ENCODE measurements at regions not wholly inside any gene's neighbourhood (a gene's known extent, or its start where the extent isn't known, plus 50 kb on each side); places are given as distances from the start of the nearest gene placed in this dataset.

DNA sequence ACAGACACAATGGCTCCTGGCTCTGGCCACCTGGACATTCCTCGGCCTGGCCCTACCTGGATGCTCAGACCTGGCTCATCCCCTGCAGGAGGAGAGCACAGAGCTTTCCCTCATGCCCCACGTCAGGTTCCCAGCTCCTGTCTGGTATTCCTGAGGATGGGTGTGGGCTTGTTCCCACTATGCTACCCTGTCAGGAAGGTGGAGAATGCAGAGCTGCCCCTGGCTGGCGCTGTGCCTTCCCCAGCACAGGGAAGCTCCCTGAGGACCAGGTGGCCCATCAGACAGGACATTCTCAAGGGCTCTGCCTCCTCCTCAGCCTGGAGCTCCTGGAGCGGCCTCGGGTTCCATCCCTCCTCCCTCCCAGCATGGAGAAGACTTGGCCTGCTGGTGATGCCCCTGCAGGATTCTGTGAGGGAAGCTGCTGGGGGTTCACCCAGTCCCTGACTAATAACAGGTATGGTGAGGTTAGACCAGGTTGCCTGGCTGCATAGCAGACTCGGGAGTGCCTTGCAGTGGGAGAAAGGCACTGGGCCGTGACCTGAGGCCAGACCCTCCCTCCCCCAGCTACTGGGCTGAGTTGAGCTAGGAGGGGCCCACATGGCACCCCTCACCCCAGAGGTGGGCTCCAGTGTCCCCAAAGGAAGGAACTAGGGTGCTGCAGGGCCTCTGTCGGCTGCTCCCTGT is 156.0 kb upstream of the MLN start:
- H3K36me3 ChIP-seq, result no peaks in the 10 kb centered on the region
- no peak for ATAC-seq
- TF ChIP-seq, protein P1, sequence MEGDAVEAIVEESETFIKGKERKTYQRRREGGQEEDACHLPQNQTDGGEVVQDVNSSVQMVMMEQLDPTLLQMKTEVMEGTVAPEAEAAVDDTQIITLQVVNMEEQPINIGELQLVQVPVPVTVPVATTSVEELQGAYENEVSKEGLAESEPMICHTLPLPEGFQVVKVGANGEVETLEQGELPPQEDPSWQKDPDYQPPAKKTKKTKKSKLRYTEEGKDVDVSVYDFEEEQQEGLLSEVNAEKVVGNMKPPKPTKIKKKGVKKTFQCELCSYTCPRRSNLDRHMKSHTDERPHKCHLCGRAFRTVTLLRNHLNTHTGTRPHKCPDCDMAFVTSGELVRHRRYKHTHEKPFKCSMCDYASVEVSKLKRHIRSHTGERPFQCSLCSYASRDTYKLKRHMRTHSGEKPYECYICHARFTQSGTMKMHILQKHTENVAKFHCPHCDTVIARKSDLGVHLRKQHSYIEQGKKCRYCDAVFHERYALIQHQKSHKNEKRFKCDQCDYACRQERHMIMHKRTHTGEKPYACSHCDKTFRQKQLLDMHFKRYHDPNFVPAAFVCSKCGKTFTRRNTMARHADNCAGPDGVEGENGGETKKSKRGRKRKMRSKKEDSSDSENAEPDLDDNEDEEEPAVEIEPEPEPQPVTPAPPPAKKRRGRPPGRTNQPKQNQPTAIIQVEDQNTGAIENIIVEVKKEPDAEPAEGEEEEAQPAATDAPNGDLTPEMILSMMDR (IDR thresholded peaks at IDR 0.05), result no peak
- H3K9me3 ChIP-seq, result no peaks in the 10 kb centered on the region
- no peak overlapping the region for H3K4me3 ChIP-seq
- peaks cover 0 to 13% of the 10 kb centered on the region in 2 donors for H3K27me3 ChIP-seq
- intact Hi-C loops (cut with DNase I), result no loop called here
- H3K27ac ChIP-seq, result no peak overlapping the region
- no peak for DNase-seq
- H3K4me1 ChIP-seq, result no peaks in the 10 kb centered on the region

DNA sequence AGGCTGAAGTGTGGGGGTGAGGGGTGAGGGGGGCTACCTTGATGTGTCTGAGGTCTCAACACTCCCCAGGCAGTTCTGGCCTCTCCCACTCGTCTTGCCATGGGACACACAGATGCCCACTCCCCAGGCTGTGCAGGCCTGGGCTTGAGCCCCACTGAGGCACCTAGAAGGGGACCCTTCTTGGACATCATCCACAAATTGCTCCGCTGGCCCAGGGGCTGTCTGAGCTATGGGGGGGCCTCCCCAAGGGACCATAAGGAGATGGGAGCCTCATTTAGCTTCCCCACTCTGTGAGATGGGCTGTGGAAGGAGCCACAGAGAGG is 155.5 kb upstream of the MLN start:
- Histone ChIP-seq H3K27ac (no peak overlapping the region), H3K36me3 (no peaks in the 10 kb centered on the region), H3K9me3 (no peaks in the 10 kb centered on the region), H3K27me3 (peaks cover 0 to 13% of the 10 kb centered on the region in 2 donors), H3K4me1 (no peaks in the 10 kb centered on the region), H3K4me3 (no peak overlapping the region)
- TF ChIP-seq, protein P1 (IDR thresholded peaks at IDR 0.05), result no peak
- no peak for ATAC-seq
- DNase-seq, result no peak
- intact Hi-C loops (cut with DNase I), result no loop called here

DNA sequence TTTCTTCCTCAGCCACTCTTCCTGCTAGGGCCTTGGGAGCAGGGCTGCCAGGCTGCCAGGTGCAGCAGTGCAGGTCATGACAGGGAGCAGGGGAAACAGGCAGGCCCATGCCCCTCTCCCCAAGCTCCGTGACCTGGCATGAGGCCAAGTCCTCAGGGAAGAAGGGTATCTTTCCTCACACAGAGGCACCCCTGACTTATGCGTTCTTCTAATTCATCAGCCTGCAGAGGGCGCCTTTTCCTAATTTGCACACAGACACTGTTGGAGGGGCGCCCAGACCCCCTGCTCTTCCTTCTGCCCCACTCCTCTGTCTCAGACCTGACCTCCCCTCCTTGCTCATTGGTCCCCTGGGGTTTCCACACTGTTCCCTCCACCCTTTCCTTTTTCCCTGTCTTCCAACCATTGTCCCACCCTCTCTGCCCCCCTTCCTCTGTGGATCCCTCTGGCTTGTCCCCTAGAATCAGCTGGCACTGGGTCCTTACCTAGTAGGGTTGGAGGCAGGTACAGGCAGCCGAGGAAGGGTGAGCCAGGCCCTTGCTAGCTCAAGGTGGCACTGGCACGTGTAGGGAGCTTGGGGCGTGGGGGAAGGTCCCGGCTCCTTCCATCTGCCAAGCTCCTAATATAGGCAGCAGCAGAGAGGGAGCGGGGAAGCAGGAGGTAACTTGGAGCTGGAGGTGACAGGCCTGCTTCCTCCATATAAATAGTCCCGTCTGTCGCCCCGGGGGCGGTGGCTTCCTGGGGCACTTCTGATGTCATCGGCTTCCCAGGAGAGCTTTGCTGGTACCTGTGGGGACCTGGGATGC is 154.9 kb upstream of the MLN start:
- no peaks in the 10 kb centered on the region for H3K36me3 ChIP-seq
- TF ChIP-seq, protein P1 (IDR thresholded peaks at IDR 0.05), result no peak
- ATAC-seq, result no peak
- H3K9me3 ChIP-seq, result no peaks in the 10 kb centered on the region
- no peaks in the 10 kb centered on the region for H3K4me1 ChIP-seq
- no peak overlapping the region for H3K27ac ChIP-seq
- intact Hi-C loops (cut with DNase I), result no loop called here
- no peak for DNase-seq
- H3K27me3 ChIP-seq, result peaks cover 0 to 13% of the 10 kb centered on the region in 2 donors
- H3K4me3 ChIP-seq, result no peak overlapping the region

DNA sequence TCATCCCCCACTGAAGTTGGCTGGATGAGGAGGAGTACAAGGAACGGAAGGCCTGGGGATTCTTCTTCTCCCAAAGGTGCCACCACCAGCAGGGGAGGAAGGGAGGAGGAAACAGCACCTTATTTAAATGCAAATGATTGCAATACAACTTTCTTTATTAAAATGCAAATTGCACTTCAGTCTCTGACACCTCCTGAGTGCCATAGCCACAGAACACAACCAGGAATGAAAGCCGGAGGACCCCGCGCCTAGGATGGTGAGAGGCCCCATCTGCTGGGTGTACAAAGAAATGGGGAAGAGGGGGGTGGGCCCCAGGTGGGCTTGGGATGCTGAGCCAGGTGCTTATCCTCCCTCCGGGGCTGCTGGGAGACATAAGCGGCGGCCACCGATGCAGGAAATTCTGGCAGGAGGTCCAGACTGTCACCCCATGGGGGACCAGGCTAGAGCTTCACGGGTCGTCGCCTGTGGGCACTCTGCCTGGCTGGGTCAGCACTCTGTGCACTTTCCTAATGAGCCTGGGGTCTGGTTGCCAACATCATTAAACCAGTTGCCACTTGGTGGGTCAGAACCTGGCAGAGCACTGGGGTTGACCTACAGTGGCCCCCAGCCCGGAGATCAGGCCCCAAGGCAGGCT is 154.2 kb upstream of the MLN start:
- H3K4me1 ChIP-seq, result no peaks in the 10 kb centered on the region
- no peak overlapping the region for H3K4me3 ChIP-seq
- intact Hi-C loops (cut with DNase I), result no loop called here
- peaks cover 0 to 13% of the 10 kb centered on the region in 2 donors for H3K27me3 ChIP-seq
- H3K27ac ChIP-seq, result no peak overlapping the region
- DNase-seq (no peak), ATAC-seq (no peak)
- TF ChIP-seq, protein P1 (IDR thresholded peaks at IDR 0.05), result no peak
- H3K9me3 ChIP-seq, result no peaks in the 10 kb centered on the region
- H3K36me3 ChIP-seq, result no peaks in the 10 kb centered on the region

All from left lung (tissue), 4 donors.